ENCODE measurements at regions not wholly inside any gene's neighbourhood (a gene's known extent, or its start where the extent isn't known, plus 50 kb on each side); places are given as distances from the start of the nearest gene placed in this dataset.

GRCh38 chr9:33677961-33678360 is 117.4 kb upstream of the PRSS3 start:
- Histone ChIP-seq H3K36me3 (ENCODE audit: control insufficient read depth, insufficient read depth, low read length) (no peaks in the 10 kb centered on the region), H3K4me1 (ENCODE audit: control insufficient read depth, insufficient read depth, low read length) (no peaks in the 10 kb centered on the region), H3K23ac (ENCODE audit: low read depth, low read length) (no peak overlapping the region), H3K27me3 (ENCODE audit: control insufficient read depth, insufficient read depth, low read length) (peaks cover 8% of the 10 kb centered on the region), H2BK120ac (ENCODE audit: low read depth, low read length) (no peak overlapping the region), H3K9me1 (ENCODE audit: insufficient read depth, low read length) (no peaks in the 10 kb centered on the region), H4K5ac (ENCODE audit: low read depth, low read length) (no peak overlapping the region), H3K9me3 (ENCODE audit: control insufficient read depth, insufficient read depth, low read length) (peaks cover 2% of the 10 kb centered on the region; the same call in 1 of the 2 replicates), H3K9ac (ENCODE audit: low read depth, low read length) (no peak overlapping the region), H2BK5ac (ENCODE audit: low read depth, low read length, poor library complexity, severe bottlenecking) (no peak overlapping the region), H4K8ac (ENCODE audit: low read depth in 2 of 2, low read length in 2 of 2) (no peak overlapping the region), H2AFZ (replicated peaks; ENCODE audit: low read length, poor library complexity) (no peak overlapping the region), H3K4me2 (ENCODE audit: low read depth, low read length) (no peak overlapping the region), H4K91ac (ENCODE audit: insufficient read depth, low read depth, low read length) (no peak overlapping the region), H2AK5ac (ENCODE audit: low read depth, low read length) (no peak overlapping the region), H3K18ac (ENCODE audit: low read depth, low read length) (no peak overlapping the region), H3K79me1 (ENCODE audit: low read depth in 1 of 2, low read length in 2 of 2) (no peaks in the 10 kb centered on the region), H3K14ac (replicated peaks; ENCODE audit: low read depth, low read length) (no peak overlapping the region), H2BK20ac (ENCODE audit: low read depth, low read length) (no peak overlapping the region), H2AK9ac (replicated peaks; ENCODE audit: low read depth, low read length, poor library complexity) (no peak overlapping the region), H3K4ac (ENCODE audit: low read depth, low read length) (no peak overlapping the region), H3K4me3 (ENCODE audit: insufficient read depth, low read depth, low read length) (no peak overlapping the region), H4K20me1 (ENCODE audit: insufficient read depth, low read length) (no peaks in the 10 kb centered on the region), H2BK15ac (ENCODE audit: low read depth, low read length) (no peak overlapping the region), H3K27ac (ENCODE audit: insufficient read depth, low read length) (no peak overlapping the region), H3K56ac (ENCODE audit: extremely low read depth, insufficient read depth, low read length) (no peak overlapping the region)
- no TSS peak for BruUV-seq (replicated peaks)
- dilution Hi-C loops (cut with HindIII; ENCODE audit: low sequenced_read_pairs, unreplicated experiment) = no loop called here
- DNase-seq = no peak
- in situ Hi-C loops (cut with MboI; ENCODE audit: low sequenced_read_pairs) = no loop called here
- POLR2A ChIA-PET (ENCODE audit: unreplicated experiment) = no interaction called here
- no CpG with 5 or more reads among the region's 3 CpGs for WGBS, 2 experiments (ENCODE audit: extremely low coverage in 2 of 2, insufficient read length in 1 of 2)
- intact Hi-C loops (cut with micrococcal nuclease) = loop anchor here (5.0 kb wide), 1 partner anchor 39 kb away; no protein-coding TSS in a partner anchor
- no peak for TF ChIP-seq RAD21 (IDR thresholded peaks at IDR 0.05; ENCODE audit: low read length)
- no peak for TF ChIP-seq POLR2A (IDR thresholded peaks at IDR 0.05; ENCODE audit: low read depth, low read length)
- no peak for TF ChIP-seq MXI1 (IDR thresholded peaks at IDR 0.05; ENCODE audit: borderline replicate concordance, low read depth, low read length)
- TF ChIP-seq RFX5 (IDR thresholded peaks at IDR 0.05; ENCODE audit: low read depth, low read length) = no peak
- no peak for TF ChIP-seq MAZ (IDR thresholded peaks at IDR 0.05; ENCODE audit: borderline replicate concordance, low read depth, low read length)
- TF ChIP-seq FOS (IDR thresholded peaks at IDR 0.05; ENCODE audit: low read depth, low read length) = no peak
- no peak for TF ChIP-seq USF2 (IDR thresholded peaks at IDR 0.05; ENCODE audit: low read depth, low read length)
- no peak for TF ChIP-seq CHD1 (IDR thresholded peaks at IDR 0.05; ENCODE audit: low read depth, low read length)
- TF ChIP-seq ELK1 (IDR thresholded peaks at IDR 0.05; ENCODE audit: borderline replicate concordance, low read depth, low read length) = no peak
- ATAC-seq (ENCODE audit: low read depth) = no peak
- CTCF ChIA-PET = interaction anchor here (1.0 kb wide), 1 partner anchor 54 kb away, joined by 5 read pairs; no protein-coding TSS in a partner anchor

All from IMR-90 (cell line).